Amygdala (tissue), 56 donors: ENCODE measurements at regions not wholly inside any gene's neighbourhood (a gene's known extent, or its start where the extent isn't known, plus 50 kb on each side); places are given as distances from the start of the nearest gene placed in this dataset.
A peak's percentile ranks its signal among the peaks of the same experiment; 100 is the strongest.
"Not testable (repeated sequence)": the region's sequence is repeated elsewhere in the genome, so short reads cannot be mapped to it uniquely, and the experiment has no call there.

Source experiments
- DNase-seq, 56 donors: peaks; one replicate each; lab custom pipeline; 2025; lab: John Stamatoyannopoulos, UW

GRCh38 chr20:48049171-48049570 is 263.9 kb upstream of the SULF2 start:
- no peak for DNase-seq

- DNase-seq, result no peak
These were observed 262.2 kb upstream of the SULF2 start for GRCh38 chr20:48047447-48047846.

- DNase-seq, result no peak
These were observed 257.3 kb upstream of the SULF2 start for GRCh38 chr20:48042628-48043027.

- no peak for DNase-seq
These were observed 255.9 kb upstream of the SULF2 start for GRCh38 chr20:48041078-48041780.

- no peak for DNase-seq
These were observed 255.2 kb upstream of the SULF2 start for GRCh38 chr20:48040491-48040890.

- no peak for DNase-seq
These were observed 254.8 kb upstream of the SULF2 start for GRCh38 chr20:48040051-48040450.

GRCh38 chr20:48039514-48039913 is 254.2 kb upstream of the SULF2 start:
- no peak for DNase-seq

- DNase-seq, result no peak
These were observed 253.4 kb upstream of the SULF2 start for GRCh38 chr20:48038713-48039112.

GRCh38 chr20:48037798-48038197 is 252.5 kb upstream of the SULF2 start:
- not testable (repeated sequence) for DNase-seq

- no peak for DNase-seq
These were observed 250.9 kb upstream of the SULF2 start for GRCh38 chr20:48035961-48036731.

GRCh38 chr20:48034751-48035150 is 249.5 kb upstream of the SULF2 start:
- no peak for DNase-seq

- DNase-seq, result not testable (repeated sequence)
These were observed 247.7 kb upstream of the SULF2 start for GRCh38 chr20:48033005-48033404.

- DNase-seq, result no peak
These were observed 245.8 kb upstream of the SULF2 start for GRCh38 chr20:48031122-48031521.

GRCh38 chr20:48026981-48027592 is 241.8 kb upstream of the SULF2 start:
- DNase-seq, result no peak

- no peak for DNase-seq
These were observed 240.4 kb upstream of the SULF2 start for GRCh38 chr20:48025661-48026060.

GRCh38 chr20:48025051-48025515 is 239.8 kb upstream of the SULF2 start:
- peak in 3 of 56 donors; percentile 4 to 12 (median 11) for DNase-seq

- DNase-seq, result no peak
These were observed 239.3 kb upstream of the SULF2 start for GRCh38 chr20:48024539-48024938.

GRCh38 chr20:48020696-48021095 is 235.4 kb upstream of the SULF2 start:
- not testable (repeated sequence) for DNase-seq

GRCh38 chr20:48019940-48020339 is 234.7 kb upstream of the SULF2 start:
- DNase-seq, result no peak

- DNase-seq, result no peak
These were observed 234.2 kb upstream of the SULF2 start for GRCh38 chr20:48019496-48019895.

- peak in 1 of 56 donors; percentile 2 for DNase-seq
These were observed 233.6 kb upstream of the SULF2 start for GRCh38 chr20:48018851-48019250.
